Ishikawa (cell line): ENCODE measurements at regions not wholly inside any gene's neighbourhood (a gene's known extent, or its start where the extent isn't known, plus 50 kb on each side); places are given as distances from the start of the nearest gene placed in this dataset.

Experiments
- CREB1 ChIP-seq: IDR thresholded peaks from 2 replicates; pipeline ENCODE4 v1.6.1; 2012; ENCODE audit warnings: low read depth
- EGR1 ChIP-seq: IDR thresholded peaks from 2 replicates; pipeline ENCODE4 v1.6.1; 2012
- EP300 ChIP-seq: IDR thresholded peaks from 2 replicates; pipeline ENCODE4 v1.6.1; 2012; ENCODE audit warnings: borderline replicate concordance
- MAX ChIP-seq: IDR thresholded peaks from 2 replicates; pipeline ENCODE4 v1.6.1; 2012
- TAF1 ChIP-seq: IDR thresholded peaks from 2 replicates; pipeline ENCODE4 v1.6.1; 2012; ENCODE audit warnings: low read depth, mild to moderate bottlenecking
- YY1 ChIP-seq: IDR thresholded peaks from 2 replicates; pipeline ENCODE4 v1.6.1; 2012; ENCODE audit warnings: low read depth

GRCh38 chr2:219783359-219783975, 156.0 kb downstream of the SLC4A3 start:
- TF ChIP-seq YY1 (no peak), TAF1 (no peak), MAX (no peak), EP300 (no peak), CREB1 (no peak), EGR1 (no peak)
